SK-N-SH (cell line): ENCODE measurements at regions not wholly inside any gene's neighbourhood (a gene's known extent, or its start where the extent isn't known, plus 50 kb on each side); places are given as distances from the start of the nearest gene placed in this dataset.

ENCODE experiments used
- CTCF ChIA-PET: fragments of 300-600, 350-600 bp; formaldehyde crosslinking; extraction: SDS; loops from one replicate; lab custom pipeline; 2021; lab: Yijun Ruan, JAX
- POLR2A ChIA-PET: fragments of 350-600 bp; sonication (Branson Sonifier 250); formaldehyde crosslinking; extraction: SDS; loops from one replicate; lab custom pipeline; 2020; ENCODE audit warnings: antibody characterized with exemption, inconsistent platforms; lab: Yijun Ruan, JAX
- DNase-seq: peaks from one replicate; pipeline ENCODE4 v3.0.0; 2012
- H2AFZ ChIP-seq: fragments of 200-600 bp; sonication (generic); 2 replicates; pipeline ENCODE4 v1.8.1; 2016; ENCODE audit warnings: antibody characterized with exemption, mild to moderate bottlenecking, low read depth
- H3F3A ChIP-seq: fragments of 200-600 bp; sonication (generic); replicated peaks from 2 replicates; pipeline ENCODE3; 2016; ENCODE audit warnings: antibody characterized with exemption, mild to moderate bottlenecking; ENCODE audit not compliant: insufficient read depth
- H3K27ac ChIP-seq, 2 experiments: fragments of 200-500 bp in 1 of 2; fragments of 200-600 bp in 1 of 2; sonication (Bioruptor generic) in 1 of 2; sonication (generic), shearing (Covaris generic) in 1 of 2; 2 replicates each; pipeline versions ENCODE4 v1.5.1 to v1.6.1; 2014 to 2016; ENCODE audit warnings: low read depth in 2 of 2, inconsistent platforms in 1 of 2, low read length in 1 of 2, mild to moderate bottlenecking in 1 of 2, mixed read lengths in 1 of 2
- H3K27me3 ChIP-seq: fragments of 200-600 bp; sonication (generic), shearing (Covaris generic); 2 replicates; pipeline ENCODE4 v1.6.1; 2016; ENCODE audit warnings: mixed run types; ENCODE audit not compliant: insufficient read depth
- H3K36me3 ChIP-seq, 2 experiments: fragments of 200-500 bp in 1 of 2; fragments of 200-600 bp in 1 of 2; sonication (Bioruptor generic) in 1 of 2; sonication (generic) in 1 of 2; replicated peaks in 1 of 2; 2 replicates each; pipeline versions ENCODE3 to v1.5.1; 2014 to 2016; ENCODE audit warnings: low read length in 1 of 2, mild to moderate bottlenecking in 1 of 2; ENCODE audit not compliant: insufficient read depth in 2 of 2, control insufficient read depth in 1 of 2
- H3K4me1 ChIP-seq, 2 experiments: fragments of 200-500 bp in 1 of 2; fragments of 200-600 bp in 1 of 2; sonication (Bioruptor generic) in 1 of 2; sonication (generic), shearing (Covaris generic) in 1 of 2; 2 replicates each; pipeline versions ENCODE4 v1.5.1 to v1.6.1; 2014 to 2016; ENCODE audit warnings: low read depth in 1 of 2, low read length in 1 of 2, mixed run types in 1 of 2; ENCODE audit not compliant: insufficient read depth in 2 of 2, control insufficient read depth in 1 of 2
- H3K4me2 ChIP-seq: fragments of 200-600 bp; sonication (generic), shearing (Covaris generic); 2 replicates; pipeline ENCODE4 v1.6.1; 2017; ENCODE audit warnings: mixed run types
- H3K4me3 ChIP-seq, 2 experiments: fragments of 200-500 bp in 1 of 2; fragments of 200-600 bp in 1 of 2; sonication (Bioruptor generic) in 1 of 2; sonication (generic), shearing (Covaris generic) in 1 of 2; 2 replicates each; pipeline versions ENCODE4 v1.5.1 to v1.8.1; 2014 to 2016; ENCODE audit warnings: low read depth in 2 of 2, inconsistent platforms in 1 of 2, low read length in 1 of 2, mild to moderate bottlenecking in 1 of 2, mixed read lengths in 1 of 2, moderate library complexity in 1 of 2
- H3K79me2 ChIP-seq: fragments of 200-600 bp; sonication (generic); 2 replicates; pipeline ENCODE4 v1.8.1; 2017; ENCODE audit warnings: mild to moderate bottlenecking; ENCODE audit not compliant: insufficient read depth
- H3K9ac ChIP-seq: fragments of 200-600 bp; sonication (generic); 2 replicates; pipeline ENCODE4 v1.6.1; 2017; ENCODE audit warnings: mixed run types
- H3K9me2 ChIP-seq: fragments of 200-600 bp; sonication (generic); 2 replicates; pipeline ENCODE4 v1.6.1; 2017; ENCODE audit warnings: mixed run types
- H3K9me3 ChIP-seq: fragments of 200-600 bp; sonication (generic); 2 replicates; pipeline ENCODE4 v1.6.1; 2017; ENCODE audit warnings: mixed run types, mild to moderate bottlenecking, moderate library complexity
- H4K20me1 ChIP-seq: fragments of 200-600 bp; sonication (generic); 2 replicates; pipeline ENCODE4 v1.6.1; 2017; ENCODE audit warnings: mild to moderate bottlenecking, mixed run types; ENCODE audit not compliant: insufficient read depth
- CHD2 ChIP-seq: fragments of 150-350 bp; IDR thresholded peaks from 2 replicates; pipeline ENCODE4 v1.6.1; 2018; ENCODE audit warnings: low read length; ENCODE audit not compliant: partially characterized antibody
- ELF1 ChIP-seq: IDR thresholded peaks from 2 replicates; pipeline ENCODE4 v1.4.0; 2012
- EP300 ChIP-seq, 2 experiments: IDR thresholded peaks; 2 replicates each; pipeline versions ENCODE4 v1.4.0 to v1.6.1; 2012; ENCODE audit warnings: borderline replicate concordance in 1 of 2, low read depth in 1 of 2, low read length in 1 of 2
- EZH2phosphoT487 ChIP-seq: fragments of 200-600 bp; sonication (generic); IDR thresholded peaks from 2 replicates; pipeline ENCODE4 v1.6.1; 2017; ENCODE audit warnings: low read depth, mixed run types, mild to moderate bottlenecking, antibody characterized with exemption, moderate library complexity, borderline replicate concordance
- FOSL2 ChIP-seq: IDR thresholded peaks from 2 replicates; pipeline ENCODE4 v1.4.0; 2012; ENCODE audit warnings: low read depth, mild to moderate bottlenecking, moderate library complexity, borderline replicate concordance
- FOXM1 ChIP-seq: IDR thresholded peaks from 2 replicates; pipeline ENCODE4 v1.4.0; 2012; ENCODE audit warnings: low read depth, mild to moderate bottlenecking
- GABPA ChIP-seq: IDR thresholded peaks from 2 replicates; pipeline ENCODE4 v1.4.0; 2012; ENCODE audit warnings: low read depth, mild to moderate bottlenecking
- MEF2A ChIP-seq: IDR thresholded peaks from 2 replicates; pipeline ENCODE4 v1.4.0; 2012; ENCODE audit warnings: low read depth, borderline replicate concordance
- MXI1 ChIP-seq: IDR thresholded peaks from 2 replicates; pipeline ENCODE4 v1.6.1; 2012; ENCODE audit warnings: mild to moderate bottlenecking, low read depth, low read length, improper control_type of control experiment
- NFIC ChIP-seq: IDR thresholded peaks from 2 replicates; pipeline ENCODE4 v1.4.0; 2012; ENCODE audit warnings: borderline replicate concordance
- NRF1 ChIP-seq: IDR thresholded peaks from 2 replicates; pipeline ENCODE4 v1.6.1; 2012; ENCODE audit warnings: low read depth, mild to moderate bottlenecking, low read length
- RFX5 ChIP-seq: IDR thresholded peaks from 2 replicates; pipeline ENCODE4 v1.6.1; 2012; ENCODE audit warnings: mild to moderate bottlenecking, improper control_type of control experiment, low read length
- TCF12 ChIP-seq: IDR thresholded peaks from 2 replicates; pipeline ENCODE4 v1.4.0; 2012
- TEAD4 ChIP-seq: IDR thresholded peaks from 2 replicates; pipeline ENCODE4 v1.4.0; 2012; ENCODE audit warnings: mild to moderate bottlenecking, borderline replicate concordance; ENCODE audit not compliant: insufficient read depth
- WGBS: methylation state at CpG from one replicate; pipeline ENCODE4 v1.1.6; 2017; ENCODE audit warnings: low lambda C conversion rate; 5-methylcytosine and 5-hydroxymethylcytosine counted together
- TF ChIP-seq, protein P1 (sequence below): fragments of 150-350 bp; IDR thresholded peaks from 2 replicates; pipeline ENCODE4 v1.6.1; 2017; ENCODE audit warnings: antibody characterized with exemption, low read length, low read depth, borderline replicate concordance
- TF ChIP-seq, protein P2 (sequence below): IDR thresholded peaks from 2 replicates; pipeline ENCODE4; 2012
- TF ChIP-seq, protein P3 (sequence below): IDR thresholded peaks from 2 replicates; pipeline ENCODE4 v1.4.0; 2012; ENCODE audit warnings: low read depth, borderline replicate concordance
- TF ChIP-seq, protein P4 (sequence below): IDR thresholded peaks from 2 replicates; pipeline ENCODE4 v1.4.0; 2012; ENCODE audit warnings: low read depth

DNA sequence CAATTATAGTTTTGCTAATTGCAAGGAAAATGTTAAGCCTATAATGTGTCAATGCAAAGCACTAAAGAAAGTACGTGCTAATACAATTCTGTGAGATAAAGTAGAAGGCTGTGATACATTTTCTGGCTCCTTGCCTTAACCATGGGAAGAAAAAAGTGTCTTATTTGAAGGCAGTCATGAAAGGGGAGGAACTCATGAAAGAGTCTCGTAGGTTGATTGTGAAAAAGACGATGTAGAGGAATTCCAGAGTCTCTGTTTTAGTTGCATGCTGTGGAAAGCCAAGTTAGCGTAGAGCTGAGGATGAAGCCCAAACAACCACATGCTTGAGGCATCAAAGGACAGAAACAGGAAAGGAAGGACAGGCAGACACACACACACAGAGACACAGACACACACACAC, 214.1 kb downstream of the MEIS1 start:
- 28% methylated on average over 4 of the region's 4 CpGs for WGBS
- Histone ChIP-seq H3K9me3 (no peaks in the 10 kb centered on the region), H3K9ac (no peak overlapping the region), H4K20me1 (no peaks in the 10 kb centered on the region), H3K27ac (no peak overlapping the region), H3F3A (no peaks in the 10 kb centered on the region), H3K27me3 (no peaks in the 10 kb centered on the region), H3K36me3 (no peaks in the 10 kb centered on the region), H3K9me2 (no peaks in the 10 kb centered on the region), H2AFZ (no peak overlapping the region), H3K4me1 (no peaks in the 10 kb centered on the region), H3K4me3 (no peak overlapping the region), H3K4me2 (no peak overlapping the region), H3K79me2 (no peaks in the 10 kb centered on the region)
- TF ChIP-seq EZH2phosphoT487 (no peak), NRF1 (no peak), ELF1 (no peak), RFX5 (no peak), NFIC (no peak), FOXM1 (no peak), EP300 (IDR thresholded peaks at IDR 0.05; ENCODE audit: borderline replicate concordance in 1 of 2, low read depth in 1 of 2, low read length in 1 of 2) (no peak), CHD2 (no peak), TEAD4 (no peak), MXI1 (no peak), GABPA (no peak), FOSL2 (no peak), MEF2A (no peak), TCF12 (no peak)
- TF ChIP-seq, protein P1, sequence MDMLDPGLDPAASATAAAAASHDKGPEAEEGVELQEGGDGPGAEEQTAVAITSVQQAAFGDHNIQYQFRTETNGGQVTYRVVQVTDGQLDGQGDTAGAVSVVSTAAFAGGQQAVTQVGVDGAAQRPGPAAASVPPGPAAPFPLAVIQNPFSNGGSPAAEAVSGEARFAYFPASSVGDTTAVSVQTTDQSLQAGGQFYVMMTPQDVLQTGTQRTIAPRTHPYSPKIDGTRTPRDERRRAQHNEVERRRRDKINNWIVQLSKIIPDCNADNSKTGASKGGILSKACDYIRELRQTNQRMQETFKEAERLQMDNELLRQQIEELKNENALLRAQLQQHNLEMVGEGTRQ = no peak
- TF ChIP-seq, protein P2, sequence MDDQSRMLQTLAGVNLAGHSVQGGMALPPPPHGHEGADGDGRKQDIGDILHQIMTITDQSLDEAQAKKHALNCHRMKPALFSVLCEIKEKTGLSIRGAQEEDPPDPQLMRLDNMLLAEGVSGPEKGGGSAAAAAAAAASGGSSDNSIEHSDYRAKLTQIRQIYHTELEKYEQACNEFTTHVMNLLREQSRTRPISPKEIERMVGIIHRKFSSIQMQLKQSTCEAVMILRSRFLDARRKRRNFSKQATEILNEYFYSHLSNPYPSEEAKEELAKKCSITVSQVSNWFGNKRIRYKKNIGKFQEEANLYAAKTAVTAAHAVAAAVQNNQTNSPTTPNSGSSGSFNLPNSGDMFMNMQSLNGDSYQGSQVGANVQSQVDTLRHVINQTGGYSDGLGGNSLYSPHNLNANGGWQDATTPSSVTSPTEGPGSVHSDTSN = no peak
- POLR2A ChIA-PET = no interaction called here
- CTCF ChIA-PET = no interaction called here
- no peak for DNase-seq

DNA sequence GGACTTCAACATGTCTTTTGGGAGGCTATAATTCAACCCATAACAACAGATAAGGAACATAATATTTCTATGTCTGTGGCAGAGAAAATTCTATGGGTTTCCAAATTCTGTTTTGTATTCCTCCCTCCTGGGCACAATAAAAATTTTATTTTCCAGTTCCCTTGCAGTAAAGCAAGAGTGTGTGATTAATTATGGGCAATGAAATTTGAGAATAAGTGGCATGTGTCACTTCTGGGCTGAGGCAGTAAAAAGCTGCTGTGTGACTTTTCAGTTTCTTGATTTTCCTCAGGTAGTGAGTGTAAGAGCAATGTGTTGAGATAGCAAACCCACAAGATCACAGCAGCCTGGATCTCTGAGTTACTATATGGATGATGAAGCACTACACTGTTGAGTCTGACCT, 216.4 kb downstream of the MEIS1 start:
- no peaks in the 10 kb centered on the region for H3K79me2 ChIP-seq
- no peak overlapping the region for H3K4me3 ChIP-seq
- POLR2A ChIA-PET = no interaction called here
- H3F3A ChIP-seq = no peaks in the 10 kb centered on the region
- H3K27ac ChIP-seq = no peak overlapping the region
- no peak overlapping the region for H2AFZ ChIP-seq
- CTCF ChIA-PET = no interaction called here
- no peaks in the 10 kb centered on the region for H3K4me1 ChIP-seq
- no peak for DNase-seq
- no peaks in the 10 kb centered on the region for H4K20me1 ChIP-seq
- H3K27me3 ChIP-seq = no peaks in the 10 kb centered on the region
- no peak overlapping the region for H3K9ac ChIP-seq
- H3K9me3 ChIP-seq = no peaks in the 10 kb centered on the region
- no peak overlapping the region for H3K4me2 ChIP-seq
- TF ChIP-seq, protein P3, sequence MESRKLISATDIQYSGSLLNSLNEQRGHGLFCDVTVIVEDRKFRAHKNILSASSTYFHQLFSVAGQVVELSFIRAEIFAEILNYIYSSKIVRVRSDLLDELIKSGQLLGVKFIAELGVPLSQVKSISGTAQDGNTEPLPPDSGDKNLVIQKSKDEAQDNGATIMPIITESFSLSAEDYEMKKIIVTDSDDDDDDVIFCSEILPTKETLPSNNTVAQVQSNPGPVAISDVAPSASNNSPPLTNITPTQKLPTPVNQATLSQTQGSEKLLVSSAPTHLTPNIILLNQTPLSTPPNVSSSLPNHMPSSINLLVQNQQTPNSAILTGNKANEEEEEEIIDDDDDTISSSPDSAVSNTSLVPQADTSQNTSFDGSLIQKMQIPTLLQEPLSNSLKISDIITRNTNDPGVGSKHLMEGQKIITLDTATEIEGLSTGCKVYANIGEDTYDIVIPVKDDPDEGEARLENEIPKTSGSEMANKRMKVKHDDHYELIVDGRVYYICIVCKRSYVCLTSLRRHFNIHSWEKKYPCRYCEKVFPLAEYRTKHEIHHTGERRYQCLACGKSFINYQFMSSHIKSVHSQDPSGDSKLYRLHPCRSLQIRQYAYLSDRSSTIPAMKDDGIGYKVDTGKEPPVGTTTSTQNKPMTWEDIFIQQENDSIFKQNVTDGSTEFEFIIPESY = no peak
- TF ChIP-seq, protein P4, sequence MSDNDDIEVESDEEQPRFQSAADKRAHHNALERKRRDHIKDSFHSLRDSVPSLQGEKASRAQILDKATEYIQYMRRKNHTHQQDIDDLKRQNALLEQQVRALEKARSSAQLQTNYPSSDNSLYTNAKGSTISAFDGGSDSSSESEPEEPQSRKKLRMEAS = no peak
- no peak for TF ChIP-seq CHD2
- H3K36me3 ChIP-seq = no peaks in the 10 kb centered on the region
- no peaks in the 10 kb centered on the region for H3K9me2 ChIP-seq
